ENCODE measurements at regions not wholly inside any gene's neighbourhood (a gene's known extent, or its start where the extent isn't known, plus 50 kb on each side); places are given as distances from the start of the nearest gene placed in this dataset.
"Not testable (repeated sequence)": the region's sequence is repeated elsewhere in the genome, so short reads cannot be mapped to it uniquely, and the experiment has no call there.

DNA sequence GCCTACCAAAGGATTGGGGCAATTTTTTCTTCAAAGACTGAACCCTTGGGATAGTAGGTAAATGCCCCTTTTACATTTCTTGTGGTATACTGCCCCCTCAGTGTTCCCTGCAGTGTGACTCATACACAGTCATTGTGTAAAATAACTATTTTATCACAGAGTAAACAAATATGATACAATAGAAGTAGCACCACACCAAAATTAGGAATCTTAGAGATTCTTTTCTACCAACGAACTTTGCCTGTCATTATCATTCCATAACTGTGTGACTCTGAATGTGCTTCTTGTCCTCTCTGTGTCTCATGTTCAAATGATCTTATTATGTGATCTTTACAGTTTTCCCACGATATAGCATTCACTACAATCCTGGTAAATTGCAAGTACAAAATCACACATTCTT, 517.0 kb downstream of the ZIC3 start:
- no peaks in the 10 kb centered on the region for H3K4me1 Mint-ChIP-seq (ENCODE audit: unreplicated experiment)
- H3K4me3 Mint-ChIP-seq (ENCODE audit: unreplicated experiment): no peak overlapping the region
- H3K9me3 Mint-ChIP-seq (ENCODE audit: unreplicated experiment): peaks cover 32% of the 10 kb centered on the region
- TF ChIP-seq, protein P1, sequence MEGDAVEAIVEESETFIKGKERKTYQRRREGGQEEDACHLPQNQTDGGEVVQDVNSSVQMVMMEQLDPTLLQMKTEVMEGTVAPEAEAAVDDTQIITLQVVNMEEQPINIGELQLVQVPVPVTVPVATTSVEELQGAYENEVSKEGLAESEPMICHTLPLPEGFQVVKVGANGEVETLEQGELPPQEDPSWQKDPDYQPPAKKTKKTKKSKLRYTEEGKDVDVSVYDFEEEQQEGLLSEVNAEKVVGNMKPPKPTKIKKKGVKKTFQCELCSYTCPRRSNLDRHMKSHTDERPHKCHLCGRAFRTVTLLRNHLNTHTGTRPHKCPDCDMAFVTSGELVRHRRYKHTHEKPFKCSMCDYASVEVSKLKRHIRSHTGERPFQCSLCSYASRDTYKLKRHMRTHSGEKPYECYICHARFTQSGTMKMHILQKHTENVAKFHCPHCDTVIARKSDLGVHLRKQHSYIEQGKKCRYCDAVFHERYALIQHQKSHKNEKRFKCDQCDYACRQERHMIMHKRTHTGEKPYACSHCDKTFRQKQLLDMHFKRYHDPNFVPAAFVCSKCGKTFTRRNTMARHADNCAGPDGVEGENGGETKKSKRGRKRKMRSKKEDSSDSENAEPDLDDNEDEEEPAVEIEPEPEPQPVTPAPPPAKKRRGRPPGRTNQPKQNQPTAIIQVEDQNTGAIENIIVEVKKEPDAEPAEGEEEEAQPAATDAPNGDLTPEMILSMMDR (IDR thresholded peaks at IDR 0.05): no peak
- H3K27ac Mint-ChIP-seq (ENCODE audit: unreplicated experiment): no peak overlapping the region
- DNase-seq (ENCODE audit: extremely low spot score, unreplicated experiment): no peak
- H3K36me3 Mint-ChIP-seq (ENCODE audit: unreplicated experiment): no peaks in the 10 kb centered on the region
- no peaks in the 10 kb centered on the region for H3K27me3 Mint-ChIP-seq (ENCODE audit: unreplicated experiment)

DNA sequence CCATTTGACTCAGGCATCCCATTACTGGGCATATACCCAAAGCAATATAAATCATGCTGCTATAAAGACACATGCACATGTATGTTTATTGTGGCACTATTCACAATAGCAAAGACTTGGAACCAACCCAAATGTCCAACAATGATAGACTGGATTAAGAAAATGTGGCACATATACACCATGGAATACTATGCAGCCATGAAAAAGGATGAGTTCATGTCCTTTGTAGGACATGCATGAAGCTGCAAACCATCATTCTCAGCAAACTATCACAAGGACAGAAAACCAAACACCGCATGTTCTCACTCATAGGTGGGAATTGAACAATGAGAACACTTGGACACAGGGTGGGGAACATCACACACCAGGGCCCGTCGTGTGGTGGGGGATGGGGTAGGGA, 545.0 kb downstream of the ZIC3 start:
- not testable (repeated sequence) for DNase-seq (ENCODE audit: extremely low spot score, unreplicated experiment); H3K4me3 Mint-ChIP-seq (ENCODE audit: unreplicated experiment); H3K36me3 Mint-ChIP-seq (ENCODE audit: unreplicated experiment); H3K4me1 Mint-ChIP-seq (ENCODE audit: unreplicated experiment); H3K27me3 Mint-ChIP-seq (ENCODE audit: unreplicated experiment); H3K27ac Mint-ChIP-seq (ENCODE audit: unreplicated experiment)
- H3K9me3 Mint-ChIP-seq (ENCODE audit: unreplicated experiment): peaks cover 17% of the 10 kb centered on the region

DNA sequence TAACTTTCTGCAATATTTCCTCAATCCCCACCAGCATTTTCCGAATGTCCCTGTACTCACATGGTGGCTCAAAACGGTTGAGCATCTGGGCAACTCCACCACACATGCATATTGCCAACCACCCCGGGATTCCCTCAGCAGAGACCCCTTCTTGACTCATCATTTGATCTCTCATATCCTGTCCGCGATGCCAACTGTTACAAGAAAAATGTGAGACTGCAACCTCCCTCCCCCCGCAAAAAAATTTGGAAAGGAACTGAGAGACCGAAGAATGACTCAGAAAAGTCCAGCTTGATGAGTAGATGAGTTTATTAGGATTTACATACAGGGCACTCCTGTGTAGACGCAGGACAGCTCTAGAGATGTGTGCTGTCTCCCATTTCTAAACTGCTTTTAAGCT, 561.4 kb downstream of the ZIC3 start:
- Mint-ChIP-seq H3K27ac (ENCODE audit: unreplicated experiment) (no peak overlapping the region), H3K36me3 (ENCODE audit: unreplicated experiment) (no peaks in the 10 kb centered on the region), H3K9me3 (ENCODE audit: unreplicated experiment) (no peaks in the 10 kb centered on the region), H3K27me3 (ENCODE audit: unreplicated experiment) (no peaks in the 10 kb centered on the region), H3K4me3 (ENCODE audit: unreplicated experiment) (no peak overlapping the region), H3K4me1 (ENCODE audit: unreplicated experiment) (no peaks in the 10 kb centered on the region)
- DNase-seq (ENCODE audit: extremely low spot score, unreplicated experiment): no peak
- TF ChIP-seq, protein P1 (IDR thresholded peaks at IDR 0.05): no peak

DNA sequence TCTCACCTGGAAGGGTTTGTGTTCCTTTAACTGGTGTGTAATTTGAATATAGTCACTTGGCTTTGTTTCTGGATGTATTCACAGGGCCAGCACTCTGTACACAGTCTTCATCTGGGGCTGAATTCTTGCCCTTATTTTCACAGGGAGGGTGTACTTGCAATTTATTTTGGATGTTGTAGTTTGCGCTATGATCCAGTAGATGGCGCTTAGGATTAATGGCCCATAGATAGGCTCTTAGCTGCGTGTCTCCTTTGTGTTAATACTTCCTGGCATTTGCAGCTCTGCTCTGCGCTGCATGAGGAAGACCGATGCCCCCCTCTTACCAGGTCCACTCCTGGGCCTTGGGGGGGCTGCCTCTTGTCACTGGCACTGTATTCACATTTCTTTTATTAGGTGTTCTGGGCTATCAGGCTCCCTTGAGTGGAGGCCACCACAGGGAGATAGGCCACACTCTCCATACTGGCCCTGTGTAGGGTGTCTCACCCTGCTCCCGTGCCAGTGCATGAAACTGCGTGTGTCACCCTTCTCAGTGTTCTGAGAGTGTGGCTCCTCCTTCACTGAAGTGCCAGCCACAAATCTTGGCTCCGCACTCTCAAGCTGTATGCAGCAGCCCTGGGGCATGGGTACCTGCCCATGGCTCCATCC, 562.2 kb downstream of the ZIC3 start:
- TF ChIP-seq, protein P1 (IDR thresholded peaks at IDR 0.05): peak; percentile 56
- H3K27me3 Mint-ChIP-seq (ENCODE audit: unreplicated experiment): no peaks in the 10 kb centered on the region
- H3K4me1 Mint-ChIP-seq (ENCODE audit: unreplicated experiment): no peaks in the 10 kb centered on the region
- no peak overlapping the region for H3K27ac Mint-ChIP-seq (ENCODE audit: unreplicated experiment)
- no peak overlapping the region for H3K4me3 Mint-ChIP-seq (ENCODE audit: unreplicated experiment)
- no peaks in the 10 kb centered on the region for H3K36me3 Mint-ChIP-seq (ENCODE audit: unreplicated experiment)
- no peaks in the 10 kb centered on the region for H3K9me3 Mint-ChIP-seq (ENCODE audit: unreplicated experiment)
- DNase-seq (ENCODE audit: extremely low spot score, unreplicated experiment): no peak

DNA sequence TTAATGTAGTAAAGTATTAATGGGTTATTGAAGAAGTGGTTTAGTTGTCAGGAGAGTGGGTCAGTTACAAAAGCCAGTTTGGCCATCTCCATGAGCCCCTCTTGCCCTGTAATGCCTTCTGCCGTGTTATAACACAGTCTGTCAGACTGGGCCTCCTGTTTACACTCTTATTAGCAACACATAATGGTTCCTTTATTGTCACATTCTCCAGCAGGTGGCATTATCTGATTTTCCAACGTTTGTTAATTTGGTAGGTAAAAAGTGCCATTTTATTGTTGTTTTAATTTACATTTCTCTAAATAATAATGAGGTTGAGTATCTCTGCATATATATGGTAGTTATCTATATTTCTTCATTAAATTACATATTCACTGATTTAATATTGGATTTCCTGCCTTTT, 560.8 kb downstream of the FGF13 start:
- no peak overlapping the region for H3K27ac Mint-ChIP-seq (ENCODE audit: unreplicated experiment)

More for the DNA sequence above, 560.8 kb downstream of the FGF13 start:
- TF ChIP-seq, protein P1 (IDR thresholded peaks at IDR 0.05): no peak
- H3K36me3 Mint-ChIP-seq (ENCODE audit: unreplicated experiment): no peaks in the 10 kb centered on the region
- H3K4me1 Mint-ChIP-seq (ENCODE audit: unreplicated experiment): no peaks in the 10 kb centered on the region
- H3K9me3 Mint-ChIP-seq (ENCODE audit: unreplicated experiment): peaks cover 27% of the 10 kb centered on the region
- no peaks in the 10 kb centered on the region for H3K27me3 Mint-ChIP-seq (ENCODE audit: unreplicated experiment)
- DNase-seq (ENCODE audit: extremely low spot score, unreplicated experiment): no peak
- H3K4me3 Mint-ChIP-seq (ENCODE audit: unreplicated experiment): no peak overlapping the region
